ENCODE measurements at regions not wholly inside any gene's neighbourhood (a gene's known extent, or its start where the extent isn't known, plus 50 kb on each side); places are given as distances from the start of the nearest gene placed in this dataset.
"Not testable (repeated sequence)": the region's sequence is repeated elsewhere in the genome, so short reads cannot be mapped to it uniquely, and the experiment has no call there.

- H3K4me3 Mint-ChIP-seq; CTCF ChIA-PET; H3K4me1 Mint-ChIP-seq; POLR2A ChIA-PET; DNase-seq; H3K27me3 Mint-ChIP-seq; H3K36me3 Mint-ChIP-seq (ENCODE audit: low read depth); intact Hi-C loops (cut with micrococcal nuclease); ATAC-seq (ENCODE audit: low read depth); H3K9me3 Mint-ChIP-seq; H3K27ac Mint-ChIP-seq: not testable (repeated sequence)
Observed at GRCh38 chr9:64016845-64017406, 1268.1 kb downstream of the FOXD4L5 start.

GRCh38 chr9:64016246-64016645, 1268.8 kb downstream of the FOXD4L5 start:
- DNase-seq; ATAC-seq (ENCODE audit: low read depth); POLR2A ChIA-PET; H3K27me3 Mint-ChIP-seq; H3K4me1 Mint-ChIP-seq; H3K4me3 Mint-ChIP-seq; H3K36me3 Mint-ChIP-seq (ENCODE audit: low read depth); H3K27ac Mint-ChIP-seq; intact Hi-C loops (cut with micrococcal nuclease); H3K9me3 Mint-ChIP-seq; CTCF ChIA-PET: not testable (repeated sequence)

GRCh38 chr9:64015136-64015535, 1269.9 kb downstream of the FOXD4L5 start:
- TF ChIP-seq CTCF (IDR thresholded peaks at IDR 0.05) = no peak
- ChIA-PET CTCF (no interaction called here), POLR2A (no interaction called here)
- no peak for DNase-seq
- ATAC-seq (ENCODE audit: low read depth) = no peak
- peaks cover 2% of the 10 kb centered on the region for H3K9me3 Mint-ChIP-seq
- intact Hi-C loops (cut with micrococcal nuclease) = no loop called here
- H3K4me1 Mint-ChIP-seq = no peaks in the 10 kb centered on the region
- no peaks in the 10 kb centered on the region for H3K27me3 Mint-ChIP-seq
- H3K4me3 Mint-ChIP-seq = no peak overlapping the region
- no peak overlapping the region for H3K27ac Mint-ChIP-seq
- H3K36me3 Mint-ChIP-seq (ENCODE audit: low read depth) = no peaks in the 10 kb centered on the region

- intact Hi-C loops (cut with micrococcal nuclease); H3K27ac Mint-ChIP-seq; POLR2A ChIA-PET; DNase-seq; CTCF ChIA-PET; H3K27me3 Mint-ChIP-seq; H3K36me3 Mint-ChIP-seq (ENCODE audit: low read depth); ATAC-seq (ENCODE audit: low read depth); H3K4me1 Mint-ChIP-seq; H3K4me3 Mint-ChIP-seq; H3K9me3 Mint-ChIP-seq: not testable (repeated sequence)
Observed at GRCh38 chr9:64014386-64015091, 1270.5 kb downstream of the FOXD4L5 start.

GRCh38 chr9:64013122-64013521, 1271.9 kb downstream of the FOXD4L5 start:
- intact Hi-C loops (cut with micrococcal nuclease); DNase-seq; CTCF ChIA-PET; H3K9me3 Mint-ChIP-seq; H3K36me3 Mint-ChIP-seq (ENCODE audit: low read depth); H3K4me1 Mint-ChIP-seq; ATAC-seq (ENCODE audit: low read depth); H3K27me3 Mint-ChIP-seq; H3K4me3 Mint-ChIP-seq; H3K27ac Mint-ChIP-seq; POLR2A ChIA-PET: not testable (repeated sequence)

- ATAC-seq (ENCODE audit: low read depth); intact Hi-C loops (cut with micrococcal nuclease); H3K4me3 Mint-ChIP-seq; H3K27me3 Mint-ChIP-seq; H3K4me1 Mint-ChIP-seq; H3K36me3 Mint-ChIP-seq (ENCODE audit: low read depth); H3K9me3 Mint-ChIP-seq; H3K27ac Mint-ChIP-seq; CTCF ChIA-PET; DNase-seq; POLR2A ChIA-PET: not testable (repeated sequence)
Observed at GRCh38 chr9:64012014-64012413, 1273.0 kb downstream of the FOXD4L5 start.

- POLR2A ChIA-PET; ATAC-seq (ENCODE audit: low read depth); CTCF ChIA-PET; H3K4me3 Mint-ChIP-seq; H3K27ac Mint-ChIP-seq; intact Hi-C loops (cut with micrococcal nuclease); H3K27me3 Mint-ChIP-seq; H3K4me1 Mint-ChIP-seq; H3K9me3 Mint-ChIP-seq; H3K36me3 Mint-ChIP-seq (ENCODE audit: low read depth): not testable (repeated sequence)
- DNase-seq = peak; percentile 6
Observed at GRCh38 chr9:63979741-63980140, 1305.3 kb downstream of the FOXD4L5 start.
